PFSK-1 (cell line): ENCODE measurements at regions not wholly inside any gene's neighbourhood (a gene's known extent, or its start where the extent isn't known, plus 50 kb on each side); places are given as distances from the start of the nearest gene placed in this dataset.

Experiments used
- FOXP2 ChIP-seq: optimal IDR thresholded peaks from 2 replicates; pipeline ENCODE3; 2011; ENCODE audit warnings: borderline replicate concordance, control low read depth, inconsistent platforms; ENCODE audit not compliant: insufficient read depth; ENCODE audit errors: extremely low read length, extremely low read depth
- POLR2AphosphoS5 ChIP-seq: IDR thresholded peaks from 2 replicates; pipeline ENCODE4 v1.6.1; 2012; ENCODE audit warnings: low read depth, mild to moderate bottlenecking, control low read depth, low read length, moderate library complexity
- REST ChIP-seq, 2 experiments: IDR thresholded peaks; 2 replicates each; pipeline versions ENCODE4 v1.6.1 to v1.8.0; 2011 to 2012; ENCODE audit warnings: low read depth in 2 of 2, low read length in 2 of 2, control low read depth in 1 of 2, inconsistent platforms in 1 of 2, mild to moderate bottlenecking in 1 of 2, moderate library complexity in 1 of 2; ENCODE audit not compliant: insufficient read depth in 1 of 2
- SIN3A ChIP-seq: IDR thresholded peaks from 2 replicates; pipeline ENCODE4 v1.6.1; 2012; ENCODE audit warnings: mild to moderate bottlenecking, low read length, moderate library complexity, borderline replicate concordance; ENCODE audit not compliant: insufficient read depth
- TAF1 ChIP-seq: IDR thresholded peaks from 2 replicates; pipeline ENCODE4 v1.6.1; 2012; ENCODE audit warnings: low read length, control low read depth, borderline replicate concordance; ENCODE audit not compliant: insufficient read depth

- TF ChIP-seq FOXP2, result no peak
- no peak for TF ChIP-seq POLR2AphosphoS5
- TF ChIP-seq TAF1, result no peak
- TF ChIP-seq REST (IDR thresholded peaks at IDR 0.05; ENCODE audit: insufficient read depth in 1 of 2, low read depth in 2 of 2, low read length in 2 of 2), result no peak
- TF ChIP-seq SIN3A, result no peak
Observed at GRCh38 chr4:111048316-111048715, 425.4 kb upstream of the PITX2 start.

- TF ChIP-seq SIN3A (no peak), POLR2AphosphoS5 (no peak), FOXP2 (no peak), TAF1 (no peak), REST (IDR thresholded peaks at IDR 0.05; ENCODE audit: insufficient read depth in 1 of 2, low read depth in 2 of 2, low read length in 2 of 2) (no peak)
Observed at GRCh38 chr4:111064342-111064993, 441.6 kb upstream of the PITX2 start.

GRCh38 chr4:111066001-111066400, 443.1 kb upstream of the PITX2 start:
- TF ChIP-seq REST (IDR thresholded peaks at IDR 0.05; ENCODE audit: insufficient read depth in 1 of 2, low read depth in 2 of 2, low read length in 2 of 2) (no peak), POLR2AphosphoS5 (no peak), TAF1 (no peak), SIN3A (no peak), FOXP2 (no peak)

GRCh38 chr4:111066447-111066846, 443.6 kb upstream of the PITX2 start:
- no peak for TF ChIP-seq POLR2AphosphoS5
- no peak for TF ChIP-seq SIN3A
- no peak for TF ChIP-seq TAF1
- no peak for TF ChIP-seq REST (IDR thresholded peaks at IDR 0.05; ENCODE audit: insufficient read depth in 1 of 2, low read depth in 2 of 2, low read length in 2 of 2)
- no peak for TF ChIP-seq FOXP2

GRCh38 chr4:111066887-111067286, 444.0 kb upstream of the PITX2 start:
- TF ChIP-seq POLR2AphosphoS5, result no peak
- no peak for TF ChIP-seq SIN3A
